ENCODE measurements at regions not wholly inside any gene's neighbourhood (a gene's known extent, or its start where the extent isn't known, plus 50 kb on each side); places are given as distances from the start of the nearest gene placed in this dataset.
"Not testable (repeated sequence)": the region's sequence is repeated elsewhere in the genome, so short reads cannot be mapped to it uniquely, and the experiment has no call there.

DNA sequence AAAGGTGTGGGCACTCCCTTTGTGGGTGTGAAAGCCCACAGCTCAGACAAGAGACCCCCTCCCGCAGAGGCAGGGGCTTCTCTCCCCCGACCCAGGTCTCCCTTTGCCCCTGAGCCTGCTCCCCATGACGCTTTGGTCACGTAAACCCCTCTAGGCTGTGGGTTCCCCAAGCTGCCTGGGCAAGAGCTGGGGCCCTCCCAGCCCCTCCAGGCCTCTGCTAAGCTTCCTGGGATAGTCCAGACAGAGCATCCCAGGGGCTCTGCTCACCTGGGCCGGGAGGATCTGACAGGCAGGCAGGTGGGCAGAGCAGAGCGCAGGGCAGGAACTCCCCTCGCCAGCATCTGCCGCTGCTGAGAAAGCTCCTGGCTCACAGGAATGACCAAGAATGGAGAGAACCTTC, 177.3 kb downstream of the BANP start:
- TF ChIP-seq, protein P1, sequence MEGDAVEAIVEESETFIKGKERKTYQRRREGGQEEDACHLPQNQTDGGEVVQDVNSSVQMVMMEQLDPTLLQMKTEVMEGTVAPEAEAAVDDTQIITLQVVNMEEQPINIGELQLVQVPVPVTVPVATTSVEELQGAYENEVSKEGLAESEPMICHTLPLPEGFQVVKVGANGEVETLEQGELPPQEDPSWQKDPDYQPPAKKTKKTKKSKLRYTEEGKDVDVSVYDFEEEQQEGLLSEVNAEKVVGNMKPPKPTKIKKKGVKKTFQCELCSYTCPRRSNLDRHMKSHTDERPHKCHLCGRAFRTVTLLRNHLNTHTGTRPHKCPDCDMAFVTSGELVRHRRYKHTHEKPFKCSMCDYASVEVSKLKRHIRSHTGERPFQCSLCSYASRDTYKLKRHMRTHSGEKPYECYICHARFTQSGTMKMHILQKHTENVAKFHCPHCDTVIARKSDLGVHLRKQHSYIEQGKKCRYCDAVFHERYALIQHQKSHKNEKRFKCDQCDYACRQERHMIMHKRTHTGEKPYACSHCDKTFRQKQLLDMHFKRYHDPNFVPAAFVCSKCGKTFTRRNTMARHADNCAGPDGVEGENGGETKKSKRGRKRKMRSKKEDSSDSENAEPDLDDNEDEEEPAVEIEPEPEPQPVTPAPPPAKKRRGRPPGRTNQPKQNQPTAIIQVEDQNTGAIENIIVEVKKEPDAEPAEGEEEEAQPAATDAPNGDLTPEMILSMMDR (IDR thresholded peaks at IDR 0.05; ENCODE audit: insufficient read depth, missing control alignments), result no peak
- DNase-seq (ENCODE audit: insufficient read length, low spot score) (no peak), FAIRE-seq (no peak)

DNA sequence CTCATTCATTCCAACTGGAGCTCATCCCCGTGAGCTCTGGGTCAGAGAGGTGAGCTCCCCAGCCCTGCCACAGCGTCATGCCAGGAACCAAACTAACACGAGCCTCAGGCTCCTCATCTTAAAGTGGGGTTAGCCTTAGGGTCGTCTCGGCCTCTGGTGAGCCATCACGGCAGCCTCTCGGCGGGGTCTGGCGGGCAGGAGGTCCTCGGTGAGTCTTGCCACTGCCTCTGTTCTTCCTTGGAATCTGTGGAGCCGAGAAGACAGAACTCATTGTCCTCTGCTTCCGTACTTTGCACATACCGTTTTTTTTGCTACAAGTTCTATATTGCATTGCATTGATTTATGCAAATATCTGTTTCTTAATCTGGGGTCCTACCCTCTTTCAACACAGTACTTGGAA, 177.9 kb downstream of the BANP start:
- FAIRE-seq; DNase-seq (ENCODE audit: insufficient read length, low spot score): not testable (repeated sequence)

DNA sequence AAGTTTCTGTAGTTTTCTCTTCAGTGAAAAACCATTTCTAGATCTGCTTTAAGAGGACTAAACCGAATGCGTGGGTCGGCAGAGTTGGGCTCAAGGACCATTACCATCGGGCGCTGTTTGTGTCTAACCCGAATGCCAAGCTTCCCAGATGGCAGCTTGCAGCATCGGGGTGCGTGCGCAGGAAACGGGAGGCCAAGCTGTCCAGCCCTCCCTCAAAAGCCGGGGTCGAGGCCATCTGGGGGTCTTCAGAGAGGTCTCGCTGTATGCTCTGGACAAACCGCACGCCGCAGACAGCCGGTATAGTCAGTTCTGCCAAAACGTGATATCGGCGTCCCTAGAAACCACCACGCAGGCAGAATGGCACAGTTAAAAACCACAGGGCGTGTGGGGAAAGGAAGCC, 178.8 kb downstream of the BANP start:
- FAIRE-seq (no peak), DNase-seq (ENCODE audit: insufficient read length, low spot score) (no peak)
- TF ChIP-seq, protein P1 (IDR thresholded peaks at IDR 0.05; ENCODE audit: insufficient read depth, missing control alignments), result no peak

DNA sequence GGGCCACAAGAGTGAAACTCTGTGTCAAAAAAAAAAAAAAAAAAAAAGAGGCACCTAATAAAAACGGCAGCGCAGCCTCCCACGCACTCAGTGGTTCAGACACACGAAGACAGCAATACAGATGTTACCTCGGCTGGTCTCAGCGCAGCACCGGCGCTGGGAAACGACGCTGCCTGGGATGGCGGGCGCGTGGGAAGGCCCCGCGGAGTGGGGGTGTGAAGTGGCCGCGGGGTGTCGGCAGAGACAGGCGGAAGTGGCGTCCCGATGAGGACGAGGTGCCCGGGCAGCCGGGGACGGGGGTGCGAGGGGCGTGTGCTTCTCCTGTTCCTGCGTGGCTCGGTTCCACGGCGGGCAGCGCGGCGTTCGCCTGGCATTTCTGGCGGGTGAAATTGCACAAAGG, 179.4 kb downstream of the BANP start:
- DNase-seq (ENCODE audit: insufficient read length, low spot score), result no peak
- no peak for FAIRE-seq
- TF ChIP-seq, protein P1 (IDR thresholded peaks at IDR 0.05; ENCODE audit: insufficient read depth, missing control alignments), result no peak

DNA sequence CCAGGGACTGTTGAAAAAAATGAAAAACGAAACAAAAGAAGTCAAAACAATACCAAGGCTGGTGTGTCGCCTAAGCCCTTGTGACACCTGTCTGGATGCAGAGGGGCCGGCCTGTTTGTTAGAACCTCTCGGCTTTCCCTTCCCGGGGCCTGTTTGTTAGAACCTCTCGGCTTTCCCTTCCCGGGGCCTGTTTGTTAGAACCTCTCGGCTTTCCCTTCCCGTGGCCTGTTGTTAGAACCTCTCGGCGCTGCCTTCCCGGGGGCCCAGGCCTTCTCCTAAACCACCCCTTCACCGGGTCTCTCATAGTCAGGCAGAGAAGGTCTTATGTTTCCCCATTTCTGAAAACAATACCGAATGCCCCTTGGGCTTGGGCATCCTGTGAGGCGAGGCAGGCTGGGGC, 180.0 kb downstream of the BANP start:
- DNase-seq (ENCODE audit: insufficient read length, low spot score) (no peak), FAIRE-seq (no peak)
- TF ChIP-seq, protein P1 (IDR thresholded peaks at IDR 0.05; ENCODE audit: insufficient read depth, missing control alignments), result no peak

DNA sequence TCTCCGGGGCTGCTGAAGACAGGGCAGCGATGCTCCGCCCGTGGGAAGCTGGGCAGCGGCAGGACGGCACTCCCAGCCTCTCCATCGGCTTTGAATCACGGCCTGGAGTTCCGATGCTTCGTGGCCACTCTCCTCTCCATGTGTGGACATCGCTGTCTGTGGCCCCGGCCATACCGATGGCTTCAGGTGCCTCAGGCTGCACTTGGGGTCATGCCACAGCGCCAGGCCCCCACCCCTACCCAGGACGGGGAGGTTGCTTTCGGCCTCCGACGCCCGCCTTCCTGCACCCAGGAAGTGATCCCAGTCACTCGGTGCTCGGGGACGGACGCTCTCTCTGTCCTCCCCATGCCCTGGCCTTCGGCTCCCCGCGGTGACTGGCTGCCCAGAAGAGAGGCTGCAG, 180.7 kb downstream of the BANP start:
- TF ChIP-seq, protein P1 (IDR thresholded peaks at IDR 0.05; ENCODE audit: insufficient read depth, missing control alignments), result no peak
- no peak for FAIRE-seq
- DNase-seq (ENCODE audit: insufficient read length, low spot score), result no peak

DNA sequence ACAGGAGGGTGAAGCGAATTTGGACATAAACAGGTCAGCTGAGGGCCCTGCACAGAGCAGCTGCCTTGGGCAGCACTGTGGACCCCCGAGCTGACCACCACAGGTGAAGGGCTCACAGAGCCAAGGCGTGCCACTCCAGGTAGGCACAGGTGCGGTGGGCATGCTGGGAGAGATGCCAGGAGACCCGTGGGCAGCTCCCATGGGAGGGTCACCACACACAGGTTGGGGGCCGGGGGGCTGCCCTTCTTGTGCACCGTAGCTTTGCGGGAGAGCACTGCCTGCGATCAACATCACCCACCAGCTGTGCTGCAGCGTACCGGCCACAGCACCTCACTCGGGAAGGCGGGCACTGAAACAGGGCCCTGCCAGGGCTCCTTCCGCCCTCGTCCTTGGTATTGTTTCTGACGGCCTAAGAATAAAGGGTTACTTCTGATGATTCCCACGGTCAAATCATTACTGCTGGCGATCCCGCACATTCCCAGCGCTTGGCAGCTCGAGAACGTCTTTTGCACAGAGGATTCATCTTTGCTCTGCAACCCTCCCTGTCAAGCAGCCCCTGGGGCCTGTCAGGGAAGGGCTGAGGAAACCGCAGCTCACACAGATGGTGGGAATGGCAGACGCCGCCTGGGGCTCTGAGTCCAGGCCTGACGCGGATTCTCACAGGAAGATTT, 181.7 kb downstream of the BANP start:
- no peak for DNase-seq (ENCODE audit: insufficient read length, low spot score)
- FAIRE-seq, result no peak
- TF ChIP-seq, protein P1 (IDR thresholded peaks at IDR 0.05; ENCODE audit: insufficient read depth, missing control alignments), result no peak

DNA sequence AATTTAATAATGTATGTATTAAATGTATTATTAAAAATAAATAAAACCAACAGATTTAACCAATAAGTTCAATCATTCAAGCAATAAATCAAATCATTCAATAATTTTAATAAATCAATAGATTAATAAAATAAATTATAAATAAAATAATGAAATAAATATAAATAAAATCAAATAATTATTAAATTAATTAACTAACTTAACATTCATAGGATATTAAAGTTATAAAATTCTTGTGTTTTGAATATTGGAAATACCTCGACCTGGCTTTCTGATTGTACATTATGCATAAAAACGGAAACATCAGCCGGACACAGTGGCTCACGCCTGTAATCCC, 182.2 kb downstream of the BANP start:
- DNase-seq (ENCODE audit: insufficient read length, low spot score) (no peak), FAIRE-seq (no peak)
- TF ChIP-seq, protein P1 (IDR thresholded peaks at IDR 0.05; ENCODE audit: insufficient read depth, missing control alignments), result no peak

DNA sequence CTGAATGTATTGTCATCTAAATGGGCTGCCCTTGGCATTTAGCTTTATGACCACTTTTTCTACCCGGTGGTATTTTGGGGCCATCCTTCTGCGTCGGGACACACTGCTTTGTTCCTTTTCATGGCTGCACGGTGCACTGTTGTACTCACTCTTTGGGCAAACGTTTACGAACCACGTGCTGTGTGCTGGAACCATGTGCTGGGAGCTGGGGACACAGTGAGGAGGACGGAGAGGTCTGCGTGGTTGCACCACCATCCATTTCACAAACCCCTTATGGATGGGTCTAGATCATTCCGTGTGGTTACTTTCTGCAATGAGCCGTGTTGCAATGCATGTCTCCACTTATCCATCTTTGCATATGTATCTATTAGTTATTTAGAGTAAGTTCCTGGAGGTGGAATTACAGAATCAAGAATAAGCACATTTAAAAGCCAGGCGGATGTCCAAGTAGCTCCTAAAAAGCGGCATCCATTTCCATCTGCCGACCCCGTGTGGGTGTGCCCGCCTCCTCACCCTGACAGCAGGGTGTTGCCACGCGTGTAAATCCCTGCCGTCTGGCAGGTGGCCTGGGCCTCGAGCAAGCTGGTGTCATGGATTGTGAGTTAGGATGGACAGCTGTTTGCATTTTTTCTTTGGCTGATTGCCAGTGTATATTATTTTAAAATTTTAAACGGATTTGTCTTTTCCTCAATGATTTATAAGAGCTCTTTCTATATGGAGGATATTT, 183.1 kb downstream of the BANP start:
- not testable (repeated sequence) for DNase-seq (ENCODE audit: insufficient read length, low spot score); FAIRE-seq

DNA sequence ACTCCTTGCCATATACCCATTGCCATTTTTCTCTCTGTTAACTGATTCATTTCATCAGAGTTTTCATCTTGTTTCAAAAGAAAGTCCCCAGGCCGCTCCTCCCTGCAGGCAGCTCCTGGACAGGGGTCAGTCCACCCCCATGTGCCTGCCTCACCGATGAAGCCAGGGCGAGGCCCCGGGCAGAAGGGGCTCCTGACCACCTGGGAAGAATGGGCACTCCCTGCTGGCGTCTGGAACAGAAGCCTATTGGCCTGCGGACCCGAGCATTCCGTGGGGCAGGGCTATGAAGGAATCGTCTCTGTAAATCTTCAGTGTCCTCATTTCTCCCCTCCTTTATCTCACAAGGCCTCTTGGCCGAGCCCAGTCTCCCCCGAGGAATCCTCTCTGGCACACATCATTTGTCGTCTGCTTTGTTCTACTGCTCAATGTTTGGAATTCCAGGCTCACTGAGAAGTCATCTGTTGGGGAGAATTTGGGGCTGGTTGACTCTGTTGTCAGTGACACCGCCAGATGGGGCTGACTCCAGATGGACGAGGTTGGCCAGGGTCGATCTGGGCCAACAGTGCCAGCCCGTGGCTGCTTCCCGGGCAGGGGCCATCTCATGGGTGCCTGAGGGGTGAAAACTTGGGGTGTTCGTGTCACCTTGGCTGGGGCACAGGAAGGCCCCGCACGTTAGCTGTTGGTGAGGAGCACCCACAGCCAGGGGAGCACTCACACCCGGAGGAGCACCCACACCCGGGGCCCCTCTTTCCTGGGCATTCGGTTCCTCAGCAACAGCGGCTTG, 183.9 kb downstream of the BANP start:
- not testable (repeated sequence) for FAIRE-seq; DNase-seq (ENCODE audit: insufficient read length, low spot score)

Data from D721Med (cell line).